H1 (cell line): ENCODE measurements at regions not wholly inside any gene's neighbourhood (a gene's known extent, or its start where the extent isn't known, plus 50 kb on each side); places are given as distances from the start of the nearest gene placed in this dataset.

Source experiments
- KDM1A ChIP-seq: fragments of 200-600, 300-600 bp; sonication (generic); IDR thresholded peaks from 2 replicates; pipeline ENCODE4 v1.7.1; 2016; ENCODE audit warnings: mild to moderate bottlenecking, low read length, borderline replicate concordance
- RNF2 ChIP-seq: fragments of 200-900, 300-1000 bp; sonication (generic); IDR thresholded peaks from 2 replicates; pipeline ENCODE4 v1.7.1; 2016; ENCODE audit warnings: borderline replicate concordance, low read depth, mild to moderate bottlenecking, antibody characterized with exemption, low read length; ENCODE audit not compliant: poor library complexity, severe bottlenecking; ENCODE audit errors: missing control alignments
- TF ChIP-seq, protein P1 (sequence below): fragments of 300-600 bp; sonication (generic); IDR thresholded peaks from 2 replicates; pipeline ENCODE4 v1.7.1; 2012; ENCODE audit warnings: low read length, moderate library complexity, mild to moderate bottlenecking, inconsistent platforms; ENCODE audit not compliant: insufficient replicate concordance

DNA sequence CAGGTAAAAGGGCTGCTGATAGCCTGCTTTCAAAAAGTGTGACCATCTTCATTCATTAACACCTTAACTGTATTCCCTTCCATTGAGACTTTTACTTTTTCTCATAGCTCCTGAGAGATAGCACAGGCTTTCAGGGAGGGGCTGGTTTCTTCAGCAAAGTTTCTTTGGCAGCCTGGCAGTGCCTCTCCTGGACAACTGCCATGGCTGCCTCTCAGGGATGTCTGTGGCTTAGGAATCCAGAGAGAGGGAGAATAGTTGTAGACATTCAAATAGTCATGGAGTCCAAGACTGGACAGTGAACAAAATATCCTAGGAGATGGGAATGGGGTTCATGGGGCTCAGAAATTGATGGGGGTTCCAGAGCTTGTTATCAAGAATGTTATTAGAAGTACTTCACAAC, 81.1 kb downstream of the FAM47B start (continued):
- TF ChIP-seq RNF2 (no peak), KDM1A (no peak)
- TF ChIP-seq, protein P1, sequence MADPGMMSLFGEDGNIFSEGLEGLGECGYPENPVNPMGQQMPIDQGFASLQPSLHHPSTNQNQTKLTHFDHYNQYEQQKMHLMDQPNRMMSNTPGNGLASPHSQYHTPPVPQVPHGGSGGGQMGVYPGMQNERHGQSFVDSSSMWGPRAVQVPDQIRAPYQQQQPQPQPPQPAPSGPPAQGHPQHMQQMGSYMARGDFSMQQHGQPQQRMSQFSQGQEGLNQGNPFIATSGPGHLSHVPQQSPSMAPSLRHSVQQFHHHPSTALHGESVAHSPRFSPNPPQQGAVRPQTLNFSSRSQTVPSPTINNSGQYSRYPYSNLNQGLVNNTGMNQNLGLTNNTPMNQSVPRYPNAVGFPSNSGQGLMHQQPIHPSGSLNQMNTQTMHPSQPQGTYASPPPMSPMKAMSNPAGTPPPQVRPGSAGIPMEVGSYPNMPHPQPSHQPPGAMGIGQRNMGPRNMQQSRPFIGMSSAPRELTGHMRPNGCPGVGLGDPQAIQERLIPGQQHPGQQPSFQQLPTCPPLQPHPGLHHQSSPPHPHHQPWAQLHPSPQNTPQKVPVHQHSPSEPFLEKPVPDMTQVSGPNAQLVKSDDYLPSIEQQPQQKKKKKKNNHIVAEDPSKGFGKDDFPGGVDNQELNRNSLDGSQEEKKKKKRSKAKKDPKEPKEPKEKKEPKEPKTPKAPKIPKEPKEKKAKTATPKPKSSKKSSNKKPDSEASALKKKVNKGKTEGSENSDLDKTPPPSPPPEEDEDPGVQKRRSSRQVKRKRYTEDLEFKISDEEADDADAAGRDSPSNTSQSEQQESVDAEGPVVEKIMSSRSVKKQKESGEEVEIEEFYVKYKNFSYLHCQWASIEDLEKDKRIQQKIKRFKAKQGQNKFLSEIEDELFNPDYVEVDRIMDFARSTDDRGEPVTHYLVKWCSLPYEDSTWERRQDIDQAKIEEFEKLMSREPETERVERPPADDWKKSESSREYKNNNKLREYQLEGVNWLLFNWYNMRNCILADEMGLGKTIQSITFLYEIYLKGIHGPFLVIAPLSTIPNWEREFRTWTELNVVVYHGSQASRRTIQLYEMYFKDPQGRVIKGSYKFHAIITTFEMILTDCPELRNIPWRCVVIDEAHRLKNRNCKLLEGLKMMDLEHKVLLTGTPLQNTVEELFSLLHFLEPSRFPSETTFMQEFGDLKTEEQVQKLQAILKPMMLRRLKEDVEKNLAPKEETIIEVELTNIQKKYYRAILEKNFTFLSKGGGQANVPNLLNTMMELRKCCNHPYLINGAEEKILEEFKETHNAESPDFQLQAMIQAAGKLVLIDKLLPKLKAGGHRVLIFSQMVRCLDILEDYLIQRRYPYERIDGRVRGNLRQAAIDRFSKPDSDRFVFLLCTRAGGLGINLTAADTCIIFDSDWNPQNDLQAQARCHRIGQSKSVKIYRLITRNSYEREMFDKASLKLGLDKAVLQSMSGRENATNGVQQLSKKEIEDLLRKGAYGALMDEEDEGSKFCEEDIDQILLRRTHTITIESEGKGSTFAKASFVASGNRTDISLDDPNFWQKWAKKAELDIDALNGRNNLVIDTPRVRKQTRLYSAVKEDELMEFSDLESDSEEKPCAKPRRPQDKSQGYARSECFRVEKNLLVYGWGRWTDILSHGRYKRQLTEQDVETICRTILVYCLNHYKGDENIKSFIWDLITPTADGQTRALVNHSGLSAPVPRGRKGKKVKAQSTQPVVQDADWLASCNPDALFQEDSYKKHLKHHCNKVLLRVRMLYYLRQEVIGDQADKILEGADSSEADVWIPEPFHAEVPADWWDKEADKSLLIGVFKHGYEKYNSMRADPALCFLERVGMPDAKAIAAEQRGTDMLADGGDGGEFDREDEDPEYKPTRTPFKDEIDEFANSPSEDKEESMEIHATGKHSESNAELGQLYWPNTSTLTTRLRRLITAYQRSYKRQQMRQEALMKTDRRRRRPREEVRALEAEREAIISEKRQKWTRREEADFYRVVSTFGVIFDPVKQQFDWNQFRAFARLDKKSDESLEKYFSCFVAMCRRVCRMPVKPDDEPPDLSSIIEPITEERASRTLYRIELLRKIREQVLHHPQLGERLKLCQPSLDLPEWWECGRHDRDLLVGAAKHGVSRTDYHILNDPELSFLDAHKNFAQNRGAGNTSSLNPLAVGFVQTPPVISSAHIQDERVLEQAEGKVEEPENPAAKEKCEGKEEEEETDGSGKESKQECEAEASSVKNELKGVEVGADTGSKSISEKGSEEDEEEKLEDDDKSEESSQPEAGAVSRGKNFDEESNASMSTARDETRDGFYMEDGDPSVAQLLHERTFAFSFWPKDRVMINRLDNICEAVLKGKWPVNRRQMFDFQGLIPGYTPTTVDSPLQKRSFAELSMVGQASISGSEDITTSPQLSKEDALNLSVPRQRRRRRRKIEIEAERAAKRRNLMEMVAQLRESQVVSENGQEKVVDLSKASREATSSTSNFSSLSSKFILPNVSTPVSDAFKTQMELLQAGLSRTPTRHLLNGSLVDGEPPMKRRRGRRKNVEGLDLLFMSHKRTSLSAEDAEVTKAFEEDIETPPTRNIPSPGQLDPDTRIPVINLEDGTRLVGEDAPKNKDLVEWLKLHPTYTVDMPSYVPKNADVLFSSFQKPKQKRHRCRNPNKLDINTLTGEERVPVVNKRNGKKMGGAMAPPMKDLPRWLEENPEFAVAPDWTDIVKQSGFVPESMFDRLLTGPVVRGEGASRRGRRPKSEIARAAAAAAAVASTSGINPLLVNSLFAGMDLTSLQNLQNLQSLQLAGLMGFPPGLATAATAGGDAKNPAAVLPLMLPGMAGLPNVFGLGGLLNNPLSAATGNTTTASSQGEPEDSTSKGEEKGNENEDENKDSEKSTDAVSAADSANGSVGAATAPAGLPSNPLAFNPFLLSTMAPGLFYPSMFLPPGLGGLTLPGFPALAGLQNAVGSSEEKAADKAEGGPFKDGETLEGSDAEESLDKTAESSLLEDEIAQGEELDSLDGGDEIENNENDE, result no peak
